H1 (cell line): ENCODE measurements at regions not wholly inside any gene's neighbourhood (a gene's known extent, or its start where the extent isn't known, plus 50 kb on each side); places are given as distances from the start of the nearest gene placed in this dataset.
A peak's percentile ranks its signal among the peaks of the same experiment; 100 is the strongest.

Source experiments
- CTCF ChIA-PET: fragments of 300-600 bp; sonication (Branson Sonifier 250); formaldehyde crosslinking; loops from one replicate; lab custom pipeline; 2021; ENCODE audit not compliant: partially characterized antibody; lab: Charles Lee
- POLR2A ChIA-PET: fragments of 300-600 bp; sonication (Branson Sonifier 250); formaldehyde crosslinking; loops from one replicate; lab custom pipeline; 2021; ENCODE audit warnings: inconsistent platforms; ENCODE audit not compliant: partially characterized antibody; lab: Charles Lee
- DNase-seq, 2 experiments: peaks; one replicate each; pipeline versions ENCODE4 v3.0.0 to v3.0.0-alpha.2; 2010 to 2022; ENCODE audit warnings: low spot score in 2 of 2, low read depth in 1 of 2, mixed read lengths in 1 of 2
- FAIRE-seq: peaks from 2 replicates; lab custom pipeline; 2011; peaks lifted over from hg19 to GRCh38; lab: Jason Lieb, UNC
- H2AFZ ChIP-seq: 2 replicates; pipeline ENCODE4 v1.8.1; 2012; ENCODE audit warnings: low read length, inconsistent platforms
- H2AK5ac ChIP-seq: 2 replicates; pipeline ENCODE4 v1.6.1; 2013; ENCODE audit warnings: low read depth, low read length
- H2BK120ac ChIP-seq: replicated peaks from 2 replicates; pipeline ENCODE3; 2013; ENCODE audit warnings: low read depth, low read length, inconsistent platforms
- H2BK12ac ChIP-seq: 2 replicates; pipeline ENCODE4 v1.6.1; 2013; ENCODE audit warnings: low read depth, low read length
- H2BK15ac ChIP-seq: 2 replicates; pipeline ENCODE4 v1.6.1; 2013; ENCODE audit warnings: low read length
- H2BK20ac ChIP-seq: 2 replicates; pipeline ENCODE4 v1.6.1; 2013; ENCODE audit warnings: low read length
- H2BK5ac ChIP-seq: 2 replicates; pipeline ENCODE4 v1.6.1; 2013; ENCODE audit warnings: low read depth, low read length
- H3K14ac ChIP-seq: 2 replicates; pipeline ENCODE4 v1.6.1; 2013; ENCODE audit warnings: inconsistent platforms; ENCODE audit not compliant: insufficient read length
- H3K18ac ChIP-seq: 2 replicates; pipeline ENCODE4 v1.6.1; 2013; ENCODE audit warnings: low read length; ENCODE audit errors: extremely low read depth
- H3K23ac ChIP-seq: 2 replicates; pipeline ENCODE4 v1.6.1; 2013; ENCODE audit warnings: inconsistent platforms; ENCODE audit not compliant: insufficient read length
- H3K23me2 ChIP-seq: 2 replicates; pipeline ENCODE4 v1.6.1; 2013; ENCODE audit warnings: low read depth, low read length
- H3K27ac ChIP-seq: 2 replicates; pipeline ENCODE4 v1.6.1; 2011; ENCODE audit warnings: low read depth, low read length, inconsistent platforms
- H3K27me3 ChIP-seq, 4 experiments: replicated peaks in 1 of 4; 1 replicate in 1 of 4; 2 replicates in 3 of 4; pipeline versions ENCODE4 v1.6.1 to v1.8.1; 2011 to 2013; ENCODE audit warnings: low read length in 3 of 4, mild to moderate bottlenecking in 3 of 4, inconsistent platforms in 2 of 4, mixed read lengths in 2 of 4, moderate library complexity in 1 of 4; ENCODE audit not compliant: control insufficient read depth in 3 of 4, insufficient read depth in 3 of 4; ENCODE audit errors: extremely low read depth in 1 of 4
- H3K36me3 ChIP-seq, 4 experiments: 2 replicates each; pipeline versions ENCODE4 v1.6.1 to v1.8.1; 2011 to 2013; ENCODE audit warnings: mild to moderate bottlenecking in 4 of 4, low read length in 3 of 4, moderate library complexity in 2 of 4, control low read depth in 1 of 4, inconsistent platforms in 1 of 4; ENCODE audit not compliant: insufficient read depth in 4 of 4, control insufficient read depth in 2 of 4
- H3K4ac ChIP-seq: replicated peaks from 2 replicates; pipeline ENCODE3; 2013; ENCODE audit warnings: low read length, low read depth, mixed read lengths, inconsistent platforms; ENCODE audit not compliant: insufficient read length
- H3K4me1 ChIP-seq, 4 experiments: replicated peaks in 1 of 4; 1 replicate in 1 of 4; 2 replicates in 3 of 4; pipeline versions ENCODE4 v1.6.1 to v1.8.1; 2011 to 2013; ENCODE audit warnings: low read length in 3 of 4, inconsistent platforms in 2 of 4, mixed read lengths in 1 of 4; ENCODE audit not compliant: insufficient read depth in 4 of 4, control insufficient read depth in 3 of 4
- H3K4me2 ChIP-seq, 2 experiments: 2 replicates each; pipeline versions ENCODE4 v1.6.1 to v1.8.1; 2011 to 2013; ENCODE audit warnings: low read depth in 2 of 2, low read length in 2 of 2, control low read depth in 1 of 2, inconsistent platforms in 1 of 2, mild to moderate bottlenecking in 1 of 2; ENCODE audit not compliant: insufficient read depth in 1 of 2
- H3K4me3 ChIP-seq, 4 experiments: fragments of 200-600, 300-600 bp in 1 of 4; sonication (generic), shearing (Covaris generic), sonication (Bioruptor Twin) in 1 of 4; 2 replicates each; pipeline versions ENCODE4 v1.5.1 to v1.8.1; 2011 to 2016; ENCODE audit warnings: low read length in 4 of 4, low read depth in 3 of 4, control low read depth in 2 of 4, inconsistent platforms in 2 of 4, mild to moderate bottlenecking in 2 of 4, mixed read lengths in 1 of 4, moderate library complexity in 1 of 4; ENCODE audit not compliant: insufficient read depth in 2 of 4; ENCODE audit errors: extremely low read depth in 1 of 4
- H3K56ac ChIP-seq: replicated peaks from 2 replicates; pipeline ENCODE3; 2013; ENCODE audit warnings: low read depth, mild to moderate bottlenecking, mixed read lengths, low read length, inconsistent platforms; ENCODE audit not compliant: insufficient read length
- H3K79me1 ChIP-seq: 2 replicates; pipeline ENCODE4 v1.6.1; 2013; ENCODE audit warnings: low read depth, low read length, control low read depth
- H3K79me2 ChIP-seq, 2 experiments: 2 replicates each; pipeline versions ENCODE4 v1.6.1 to v1.8.1; 2012 to 2013; ENCODE audit warnings: low read length in 2 of 2, mild to moderate bottlenecking in 2 of 2, inconsistent platforms in 1 of 2; ENCODE audit not compliant: insufficient read depth in 2 of 2, control insufficient read depth in 1 of 2
- H3K9ac ChIP-seq, 4 experiments: replicated peaks in 1 of 4; 1 replicate in 1 of 4; 2 replicates in 3 of 4; pipeline versions ENCODE4 v1.6.1 to v1.8.1; 2011 to 2013; ENCODE audit warnings: low read depth in 3 of 4, low read length in 3 of 4, control low read depth in 2 of 4, mild to moderate bottlenecking in 2 of 4, moderate library complexity in 2 of 4, inconsistent platforms in 1 of 4; ENCODE audit errors: extremely low read depth in 1 of 4
- H3K9me3 ChIP-seq, 2 experiments: 2 replicates each; pipeline versions ENCODE4 v1.6.1 to v1.8.1; 2012 to 2013; ENCODE audit warnings: mild to moderate bottlenecking in 2 of 2, moderate library complexity in 2 of 2, control low read depth in 1 of 2, inconsistent platforms in 1 of 2, low read depth in 1 of 2, low read length in 1 of 2, mixed read lengths in 1 of 2; ENCODE audit not compliant: insufficient read depth in 2 of 2
- H4K20me1 ChIP-seq, 2 experiments: replicated peaks in 1 of 2; 2 replicates each; pipeline versions ENCODE3 to v1.8.1; 2011 to 2013; ENCODE audit warnings: inconsistent platforms in 2 of 2, low read length in 2 of 2, mild to moderate bottlenecking in 1 of 2; ENCODE audit not compliant: insufficient read depth in 2 of 2, control insufficient read depth in 1 of 2
- H4K5ac ChIP-seq: 2 replicates; pipeline ENCODE4 v1.6.1; 2013; ENCODE audit warnings: low read length, low read depth, mixed read lengths, inconsistent platforms; ENCODE audit not compliant: insufficient read length
- H4K8ac ChIP-seq: 2 replicates; pipeline ENCODE4 v1.8.0; 2013; ENCODE audit warnings: mild to moderate bottlenecking, moderate library complexity, low read length, inconsistent platforms; ENCODE audit not compliant: insufficient read depth; ENCODE audit errors: extremely low read depth
- H4K91ac ChIP-seq: replicated peaks from 2 replicates; pipeline ENCODE3; 2013; ENCODE audit warnings: low read length, mixed read lengths, inconsistent platforms; ENCODE audit not compliant: insufficient read length
- ATF2 ChIP-seq: IDR thresholded peaks from 2 replicates; pipeline ENCODE4 v1.6.1; 2012; ENCODE audit warnings: low read length, inconsistent platforms
- BCL11A ChIP-seq, 2 experiments: IDR thresholded peaks; one replicate each; pipeline ENCODE4 v1.6.1; 2011; ENCODE audit warnings: low read depth in 2 of 2, low read length in 2 of 2, mild to moderate bottlenecking in 2 of 2
- CBX8 ChIP-seq: fragments of 300-800, 300-1000 bp; sonication (generic); IDR thresholded peaks from 2 replicates; pipeline ENCODE4 v1.7.1; 2016; ENCODE audit warnings: low read depth, low read length, borderline replicate concordance
- EGR1 ChIP-seq: IDR thresholded peaks from 2 replicates; pipeline ENCODE4 v1.6.1; 2011; ENCODE audit warnings: low read depth, low read length, borderline replicate concordance
- HDAC6 ChIP-seq: IDR thresholded peaks from one replicate; pipeline ENCODE4 v1.7.1; 2012; ENCODE audit warnings: low read depth, mild to moderate bottlenecking, inconsistent platforms, low read length, moderate library complexity
- JUN ChIP-seq: IDR thresholded peaks from 2 replicates; pipeline ENCODE4 v1.6.1; 2011; ENCODE audit warnings: low read depth, mild to moderate bottlenecking, improper control_type of control experiment, low read length
- RAD21 ChIP-seq, 2 experiments: IDR thresholded peaks in 1 of 2; conservative IDR thresholded peaks in 1 of 2; 2 replicates each; pipeline ENCODE4 v1.6.1; 2011; ENCODE audit warnings: low read depth in 2 of 2, low read length in 2 of 2, improper control_type of control experiment in 1 of 2, inconsistent platforms in 1 of 2, mild to moderate bottlenecking in 1 of 2, moderate library complexity in 1 of 2
- RFX5 ChIP-seq: IDR thresholded peaks from 2 replicates; pipeline ENCODE4 v1.6.1; 2011; ENCODE audit warnings: low read depth, low read length, improper control_type of control experiment, borderline replicate concordance
- WGBS, 2 experiments: shearing (Covaris generic) in 1 of 2; methylation state at CpG; one replicate each; pipeline versions ENCODE4 v1.1.6 to v1.1.7; 2013 to 2015; ENCODE audit warnings: low lambda C conversion rate in 2 of 2, mixed read lengths in 2 of 2, inconsistent platforms in 1 of 2, low coverage in 1 of 2, missing lambda C conversion rate in 1 of 2; ENCODE audit not compliant: insufficient replicate concordance in 2 of 2, insufficient coverage in 1 of 2, insufficient read length in 1 of 2; ENCODE audit errors: extremely low coverage in 1 of 2, missing lambda C conversion rate in 1 of 2; 5-methylcytosine and 5-hydroxymethylcytosine counted together

- POLR2A ChIA-PET: no interaction called here
- no peaks in the 10 kb centered on the region for H3K23me2 ChIP-seq
- DNase-seq (no peak), FAIRE-seq (no peak)
- no peak overlapping the region for H3K4ac ChIP-seq
- no peak overlapping the region for H2AK5ac ChIP-seq
- H3K27ac ChIP-seq: no peak overlapping the region
- H3K9me3 ChIP-seq: peaks cover 3 to 6% of the 10 kb centered on the region in 2 experiments; a peak in 3 of 4 replicates
- no peak overlapping the region for H2BK5ac ChIP-seq
- no peaks in the 10 kb centered on the region for H3K36me3 ChIP-seq
- CTCF ChIA-PET: interaction anchor here (0.5 to 2.6 kb wide), 8 partner anchors 9 to 1705 kb away, joined by 3 to 12 read pairs (median 4); no protein-coding TSS in a partner anchor
- H2AFZ ChIP-seq: no peak overlapping the region
- no peak overlapping the region for H4K91ac ChIP-seq
- peak overlapping the region; percentile 65; the same call in 1 of the 2 replicates for H4K8ac ChIP-seq
- H3K9ac ChIP-seq: no peak overlapping the region
- H3K14ac ChIP-seq: no peak overlapping the region
- no peaks in the 10 kb centered on the region for H3K79me2 ChIP-seq
- no peak overlapping the region for H3K18ac ChIP-seq
- H3K4me2 ChIP-seq: no peak overlapping the region
- H2BK15ac ChIP-seq: no peak overlapping the region
- H2BK20ac ChIP-seq: no peak overlapping the region
- TF ChIP-seq RAD21 (IDR thresholded peaks at IDR 0.05 in 1 of 2, conservative IDR thresholded peaks at IDR 0.05 in 1 of 2; ENCODE audit: low read depth in 2 of 2, low read length in 2 of 2): no peak
- TF ChIP-seq CBX8: no peak
- no peak for TF ChIP-seq EGR1
- no peak for TF ChIP-seq BCL11A (IDR thresholded peaks at IDR 0.05; ENCODE audit: low read depth in 2 of 2, low read length in 2 of 2)
- no peak for TF ChIP-seq JUN
- TF ChIP-seq HDAC6: no peak
- TF ChIP-seq RFX5: no peak
- TF ChIP-seq ATF2: no peak
- no peak overlapping the region for H3K23ac ChIP-seq
- 81% methylated on average over 8 of the region's 8 CpGs; no CpG with 5 or more reads in 1 of the 2 experiments for WGBS, 2 experiments
- H3K56ac ChIP-seq: no peak overlapping the region
- no peak overlapping the region for H3K4me3 ChIP-seq
- no peaks in the 10 kb centered on the region; a peak in 2 of 7 replicates for H3K4me1 ChIP-seq
- no peak overlapping the region for H4K5ac ChIP-seq
- H2BK120ac ChIP-seq: no peak overlapping the region
- no peaks in the 10 kb centered on the region for H4K20me1 ChIP-seq
- H3K79me1 ChIP-seq: no peaks in the 10 kb centered on the region
- no peaks in the 10 kb centered on the region for H3K27me3 ChIP-seq
- H2BK12ac ChIP-seq: no peak overlapping the region
Measured at GRCh38 chr2:3956406-3956805, 253.0 kb downstream of the DCDC2C start.
